Endodermal cell (in vitro differentiated cells): ENCODE measurements at regions not wholly inside any gene's neighbourhood (a gene's known extent, or its start where the extent isn't known, plus 50 kb on each side); places are given as distances from the start of the nearest gene placed in this dataset.
"Not testable (repeated sequence)": the region's sequence is repeated elsewhere in the genome, so short reads cannot be mapped to it uniquely, and the experiment has no call there.

Experiments
- DNase-seq: peaks from one replicate; pipeline ENCODE4 v3.0.0-alpha.2; 2017
- H3K27ac ChIP-seq: 2 replicates; pipeline ENCODE4 v1.5.1; 2013; ENCODE audit warnings: mild to moderate bottlenecking, low read depth, low read length, moderate library complexity
- H3K27me3 ChIP-seq: 2 replicates; pipeline ENCODE4 v1.6.1; 2013; ENCODE audit warnings: mild to moderate bottlenecking, low read length, moderate library complexity; ENCODE audit not compliant: insufficient read depth, control insufficient read depth, poor library complexity, severe bottlenecking
- H3K36me3 ChIP-seq: 2 replicates; pipeline ENCODE4 v1.7.0; 2013; ENCODE audit warnings: mild to moderate bottlenecking, low read length, moderate library complexity; ENCODE audit not compliant: control insufficient read depth, insufficient read depth
- H3K4me1 ChIP-seq: one replicate; pipeline ENCODE4 v1.7.0; 2013; ENCODE audit warnings: low read length; ENCODE audit not compliant: control insufficient read depth, insufficient read depth
- H3K4me3 ChIP-seq: 2 replicates; pipeline ENCODE4 v1.5.1; 2013; ENCODE audit warnings: mild to moderate bottlenecking, low read length, moderate library complexity
- H3K9ac ChIP-seq: 2 replicates; pipeline ENCODE4 v1.6.1; 2013; ENCODE audit warnings: mild to moderate bottlenecking, low read length, moderate library complexity; ENCODE audit not compliant: poor library complexity, severe bottlenecking; ENCODE audit errors: extremely low read depth
- H3K9me3 ChIP-seq: 2 replicates; pipeline ENCODE4 v1.6.1; 2013; ENCODE audit warnings: mild to moderate bottlenecking, low read length, moderate library complexity; ENCODE audit not compliant: control insufficient read depth
- H3K27ac Mint-ChIP-seq: 2 replicates; pipeline ENCODE4 v1.8.0; 2020; ENCODE audit warnings: mixed read lengths
- H3K27me3 Mint-ChIP-seq: 2 replicates; pipeline ENCODE4 v1.8.0; 2021; ENCODE audit warnings: mild to moderate bottlenecking, mixed read lengths; ENCODE audit not compliant: insufficient read depth
- H3K36me3 Mint-ChIP-seq: 2 replicates; pipeline ENCODE4 v1.8.0; 2020; ENCODE audit warnings: low read depth, mixed read lengths
- H3K4me1 Mint-ChIP-seq: 2 replicates; pipeline ENCODE4 v1.8.0; 2020; ENCODE audit warnings: mixed read lengths
- H3K4me3 Mint-ChIP-seq: 2 replicates; pipeline ENCODE4 v1.8.0; 2020; ENCODE audit warnings: mild to moderate bottlenecking, moderate library complexity, mixed read lengths
- H3K9me3 Mint-ChIP-seq: 2 replicates; pipeline ENCODE4 v1.8.0; 2020; ENCODE audit warnings: mild to moderate bottlenecking, mixed read lengths
- WGBS, 2 experiments: methylation state at CpG; one replicate each; pipeline versions ENCODE4 v1.1.5 to v1.1.7; 2013; ENCODE audit warnings: missing lambda C conversion rate in 2 of 2, mixed read lengths in 1 of 2; ENCODE audit not compliant: insufficient coverage in 1 of 2, insufficient read length in 1 of 2; 5-methylcytosine and 5-hydroxymethylcytosine counted together
- TF ChIP-seq, protein P1 (sequence below): fragments of 200-600 bp; sonication (generic); conservative IDR thresholded peaks from 2 replicates; pipeline ENCODE4 v1.5.0; 2021; ENCODE audit warnings: antibody characterized with exemption, mild to moderate bottlenecking

DNA sequence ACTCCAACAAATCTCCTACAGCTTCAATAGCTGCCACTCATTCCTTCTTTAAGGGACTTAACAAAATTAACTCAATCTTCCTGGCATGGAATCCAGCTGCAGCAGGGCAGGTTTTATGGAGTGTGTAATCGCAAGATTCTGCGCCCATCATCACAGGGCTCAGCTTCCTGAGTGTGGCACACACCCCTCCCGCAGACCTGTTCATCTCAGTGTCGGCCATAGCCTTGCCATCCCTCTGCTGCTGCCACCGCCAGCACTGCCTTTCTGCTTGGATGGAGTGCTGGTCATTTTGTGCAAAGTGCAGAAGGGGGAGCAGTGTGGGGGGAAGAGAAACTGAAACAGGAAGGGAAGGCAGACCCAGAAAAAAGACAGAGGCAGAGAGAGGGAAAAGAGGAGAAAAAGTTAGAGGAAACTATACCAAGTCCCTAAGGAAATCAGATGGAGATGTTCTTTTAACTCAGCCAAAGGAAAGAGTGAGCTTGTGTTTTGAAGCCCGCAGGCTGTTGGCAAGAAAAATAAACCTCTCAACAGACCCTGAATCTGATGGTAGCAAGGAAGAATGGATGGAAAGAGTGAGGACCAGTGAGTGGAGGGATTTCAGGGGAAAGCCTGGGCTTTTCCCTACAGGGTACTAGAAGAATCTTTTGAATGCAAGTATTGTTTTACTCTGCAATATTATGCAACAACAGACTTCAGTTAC is 324.2 kb downstream of the SEC16B start:
- Histone ChIP-seq H3K9me3 (no peaks in the 10 kb centered on the region), H3K36me3 (no peaks in the 10 kb centered on the region), H3K27me3 (peaks cover 4% of the 10 kb centered on the region), H3K4me3 (no peak overlapping the region), H3K4me1 (no peaks in the 10 kb centered on the region), H3K27ac (no peak overlapping the region), H3K9ac (no peak overlapping the region)
- H3K4me3 Mint-ChIP-seq, result no peak overlapping the region
- no peaks in the 10 kb centered on the region for H3K36me3 Mint-ChIP-seq
- WGBS, 2 experiments, result 92 to 100% methylated on average over 3 to 6 of the region's 6 CpGs
- no peak for DNase-seq
- H3K4me1 Mint-ChIP-seq, result peaks cover 7% of the 10 kb centered on the region
- TF ChIP-seq, protein P1, sequence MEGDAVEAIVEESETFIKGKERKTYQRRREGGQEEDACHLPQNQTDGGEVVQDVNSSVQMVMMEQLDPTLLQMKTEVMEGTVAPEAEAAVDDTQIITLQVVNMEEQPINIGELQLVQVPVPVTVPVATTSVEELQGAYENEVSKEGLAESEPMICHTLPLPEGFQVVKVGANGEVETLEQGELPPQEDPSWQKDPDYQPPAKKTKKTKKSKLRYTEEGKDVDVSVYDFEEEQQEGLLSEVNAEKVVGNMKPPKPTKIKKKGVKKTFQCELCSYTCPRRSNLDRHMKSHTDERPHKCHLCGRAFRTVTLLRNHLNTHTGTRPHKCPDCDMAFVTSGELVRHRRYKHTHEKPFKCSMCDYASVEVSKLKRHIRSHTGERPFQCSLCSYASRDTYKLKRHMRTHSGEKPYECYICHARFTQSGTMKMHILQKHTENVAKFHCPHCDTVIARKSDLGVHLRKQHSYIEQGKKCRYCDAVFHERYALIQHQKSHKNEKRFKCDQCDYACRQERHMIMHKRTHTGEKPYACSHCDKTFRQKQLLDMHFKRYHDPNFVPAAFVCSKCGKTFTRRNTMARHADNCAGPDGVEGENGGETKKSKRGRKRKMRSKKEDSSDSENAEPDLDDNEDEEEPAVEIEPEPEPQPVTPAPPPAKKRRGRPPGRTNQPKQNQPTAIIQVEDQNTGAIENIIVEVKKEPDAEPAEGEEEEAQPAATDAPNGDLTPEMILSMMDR, result no peak
- peaks cover 5% of the 10 kb centered on the region for H3K9me3 Mint-ChIP-seq
- peaks cover 2% of the 10 kb centered on the region for H3K27me3 Mint-ChIP-seq
- no peak overlapping the region for H3K27ac Mint-ChIP-seq

DNA sequence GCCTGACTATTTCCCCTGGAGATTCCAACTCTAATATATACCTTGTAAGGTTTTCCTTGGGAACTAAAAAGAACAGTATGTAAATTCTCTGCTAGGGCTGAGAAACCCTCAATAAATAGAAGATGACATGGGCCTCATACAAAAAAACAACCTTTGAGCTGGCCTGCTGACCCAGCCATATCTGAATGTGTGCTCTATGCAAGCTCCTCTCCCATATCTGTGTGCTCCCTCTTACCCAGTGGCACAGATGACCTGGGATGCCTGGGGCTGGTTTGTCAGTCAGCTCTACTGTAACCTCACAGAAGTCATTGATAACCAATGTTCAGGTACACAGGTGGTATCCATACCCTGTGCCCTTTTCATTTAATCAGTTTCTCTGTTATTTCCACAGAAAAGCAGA is 329.2 kb downstream of the SEC16B start:
- no peaks in the 10 kb centered on the region for H3K36me3 ChIP-seq
- no peak overlapping the region for H3K4me3 ChIP-seq
- H3K36me3 Mint-ChIP-seq, result no peaks in the 10 kb centered on the region
- H3K27me3 ChIP-seq, result peaks cover 4% of the 10 kb centered on the region
- no peak overlapping the region for H3K9ac ChIP-seq
- H3K4me1 ChIP-seq, result no peaks in the 10 kb centered on the region
- H3K27ac ChIP-seq, result no peak overlapping the region
- no peaks in the 10 kb centered on the region for H3K9me3 ChIP-seq
- no peak overlapping the region for H3K4me3 Mint-ChIP-seq
- H3K4me1 Mint-ChIP-seq, result no peaks in the 10 kb centered on the region
- H3K27ac Mint-ChIP-seq, result no peak overlapping the region
- peaks cover 5% of the 10 kb centered on the region for H3K9me3 Mint-ChIP-seq
- TF ChIP-seq, protein P1, result no peak
- DNase-seq, result no peak
- H3K27me3 Mint-ChIP-seq, result peaks cover 2% of the 10 kb centered on the region

DNA sequence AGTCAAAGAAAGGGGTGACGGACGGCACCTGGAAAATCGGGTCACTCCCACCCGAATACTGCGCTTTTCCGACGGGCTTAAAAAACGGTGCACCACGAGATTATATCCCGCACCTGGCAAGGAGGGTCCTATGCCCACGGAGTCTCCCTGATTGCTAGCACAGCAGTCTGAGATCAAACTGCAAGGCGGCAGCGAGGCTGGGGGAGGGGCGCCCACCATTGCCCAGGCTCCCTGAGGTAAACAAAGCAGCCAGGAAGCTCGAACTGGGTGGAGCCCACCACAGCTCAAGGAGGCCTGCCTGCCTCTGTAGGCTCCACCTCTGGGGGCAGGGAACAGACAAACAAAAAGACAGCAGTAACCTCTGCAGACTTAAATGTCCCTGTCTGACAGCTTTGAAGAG is 335.7 kb downstream of the SEC16B start:
- H3K4me1 Mint-ChIP-seq, H3K27me3 ChIP-seq, H3K9me3 ChIP-seq, H3K27me3 Mint-ChIP-seq, H3K9me3 Mint-ChIP-seq, H3K36me3 ChIP-seq, H3K4me3 ChIP-seq, H3K27ac ChIP-seq, H3K9ac ChIP-seq, H3K4me1 ChIP-seq, H3K36me3 Mint-ChIP-seq: not testable (repeated sequence)
- 27 to 63% methylated on average over 6 to 15 of the region's 15 CpGs for WGBS, 2 experiments
- peak; percentile 65 for DNase-seq
- H3K27ac Mint-ChIP-seq, result peak overlapping the region; percentile 93
- H3K4me3 Mint-ChIP-seq, result peak overlapping the region; percentile 67
